ENCODE measurements at regions not wholly inside any gene's neighbourhood (a gene's known extent, or its start where the extent isn't known, plus 50 kb on each side); places are given as distances from the start of the nearest gene placed in this dataset.
"Not testable (repeated sequence)": the region's sequence is repeated elsewhere in the genome, so short reads cannot be mapped to it uniquely, and the experiment has no call there.

DNA sequence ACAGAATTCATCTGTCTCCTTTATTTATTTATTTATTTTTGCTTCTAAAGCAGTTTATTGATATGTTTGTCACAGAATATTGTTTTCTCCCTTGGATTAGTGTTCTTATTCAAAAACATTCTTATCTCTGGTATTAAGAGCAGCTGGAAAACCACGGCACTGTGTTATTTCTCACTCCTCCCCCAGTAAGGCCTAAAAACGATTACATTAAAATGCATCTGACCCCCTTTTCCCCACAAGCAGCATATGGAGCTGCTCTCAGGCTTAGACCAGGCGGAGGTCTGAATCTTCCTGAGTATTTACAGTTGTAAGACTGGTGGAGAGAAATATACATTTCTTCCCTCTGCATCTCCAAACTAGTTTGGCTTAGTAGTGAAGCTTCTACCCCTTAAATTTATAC, 86.8 kb downstream of the HLX start:
- Histone ChIP-seq H3K4me3 (no peak overlapping the region), H3K9me3 (no peaks in the 10 kb centered on the region), H3K27ac (no peak overlapping the region), H3K4me1 (no peaks in the 10 kb centered on the region), H3K27me3 (no peaks in the 10 kb centered on the region), H3K36me3 (no peaks in the 10 kb centered on the region)
- no peak for DNase-seq
- no peak for TF ChIP-seq POLR2A (IDR thresholded peaks at IDR 0.05)
- TF ChIP-seq, protein P1, sequence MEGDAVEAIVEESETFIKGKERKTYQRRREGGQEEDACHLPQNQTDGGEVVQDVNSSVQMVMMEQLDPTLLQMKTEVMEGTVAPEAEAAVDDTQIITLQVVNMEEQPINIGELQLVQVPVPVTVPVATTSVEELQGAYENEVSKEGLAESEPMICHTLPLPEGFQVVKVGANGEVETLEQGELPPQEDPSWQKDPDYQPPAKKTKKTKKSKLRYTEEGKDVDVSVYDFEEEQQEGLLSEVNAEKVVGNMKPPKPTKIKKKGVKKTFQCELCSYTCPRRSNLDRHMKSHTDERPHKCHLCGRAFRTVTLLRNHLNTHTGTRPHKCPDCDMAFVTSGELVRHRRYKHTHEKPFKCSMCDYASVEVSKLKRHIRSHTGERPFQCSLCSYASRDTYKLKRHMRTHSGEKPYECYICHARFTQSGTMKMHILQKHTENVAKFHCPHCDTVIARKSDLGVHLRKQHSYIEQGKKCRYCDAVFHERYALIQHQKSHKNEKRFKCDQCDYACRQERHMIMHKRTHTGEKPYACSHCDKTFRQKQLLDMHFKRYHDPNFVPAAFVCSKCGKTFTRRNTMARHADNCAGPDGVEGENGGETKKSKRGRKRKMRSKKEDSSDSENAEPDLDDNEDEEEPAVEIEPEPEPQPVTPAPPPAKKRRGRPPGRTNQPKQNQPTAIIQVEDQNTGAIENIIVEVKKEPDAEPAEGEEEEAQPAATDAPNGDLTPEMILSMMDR (IDR thresholded peaks at IDR 0.05), result no peak

DNA sequence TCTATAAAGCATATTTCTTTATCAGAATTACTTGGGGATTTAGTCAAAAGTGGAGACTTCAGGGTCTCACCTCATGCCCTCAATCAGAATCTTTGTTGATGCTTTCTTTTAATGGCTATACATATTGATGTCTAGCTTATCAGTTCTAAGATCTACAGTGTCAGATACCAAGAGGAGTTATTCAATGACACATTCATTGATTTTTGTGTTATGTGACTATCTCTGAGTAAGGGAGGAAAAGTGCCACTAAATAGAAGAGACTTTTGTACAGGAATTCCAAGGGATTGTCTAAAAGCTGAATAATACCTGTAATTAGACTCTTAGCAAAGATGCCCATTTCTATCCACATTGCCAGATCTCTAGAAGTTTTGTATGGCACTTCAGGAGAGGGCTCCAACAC, 87.2 kb downstream of the HLX start:
- no peaks in the 10 kb centered on the region for H3K9me3 ChIP-seq
- DNase-seq, result no peak
- H3K4me1 ChIP-seq, result no peaks in the 10 kb centered on the region
- TF ChIP-seq, protein P1 (IDR thresholded peaks at IDR 0.05), result no peak
- TF ChIP-seq POLR2A (IDR thresholded peaks at IDR 0.05), result no peak
- no peaks in the 10 kb centered on the region for H3K36me3 ChIP-seq
- no peak overlapping the region for H3K4me3 ChIP-seq
- H3K27ac ChIP-seq, result no peak overlapping the region
- H3K27me3 ChIP-seq, result no peaks in the 10 kb centered on the region

GRCh38 chr1:220966881-220967611, 87.8 kb downstream of the HLX start:
- no peak for DNase-seq

DNA sequence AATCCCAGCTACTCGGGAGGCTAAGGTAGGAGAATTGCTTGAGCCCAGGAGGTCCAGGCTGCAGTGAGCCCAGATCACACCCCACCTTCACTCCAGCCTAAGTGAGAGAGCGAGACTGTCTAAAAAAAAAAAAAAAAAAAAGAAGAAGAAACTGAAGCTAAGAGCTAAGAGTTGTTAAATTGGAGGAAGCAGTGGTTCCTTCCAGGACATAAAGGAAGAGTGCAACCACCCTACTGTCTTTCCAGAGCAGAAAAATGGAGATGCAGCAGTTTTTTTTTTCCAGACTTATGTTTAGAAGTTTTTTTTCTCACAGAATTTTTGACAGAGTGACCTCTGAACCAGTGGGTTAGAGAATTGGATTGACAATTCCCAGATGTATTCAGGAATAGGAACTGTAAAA, 88.7 kb downstream of the HLX start:
- no peak for DNase-seq
- no peaks in the 10 kb centered on the region for H3K9me3 ChIP-seq
- TF ChIP-seq, protein P1 (IDR thresholded peaks at IDR 0.05), result no peak
- TF ChIP-seq POLR2A (IDR thresholded peaks at IDR 0.05), result no peak

More at GRCh38 chr1:220966881-220967611, 87.8 kb downstream of the HLX start:
- Histone ChIP-seq H3K4me3 (no peak overlapping the region), H3K4me1 (no peaks in the 10 kb centered on the region), H3K27me3 (no peaks in the 10 kb centered on the region), H3K36me3 (no peaks in the 10 kb centered on the region), H3K9me3 (no peaks in the 10 kb centered on the region), H3K27ac (no peak overlapping the region)
- no peak for TF ChIP-seq POLR2A (IDR thresholded peaks at IDR 0.05)
- TF ChIP-seq, protein P1 (IDR thresholded peaks at IDR 0.05), result no peak

DNA sequence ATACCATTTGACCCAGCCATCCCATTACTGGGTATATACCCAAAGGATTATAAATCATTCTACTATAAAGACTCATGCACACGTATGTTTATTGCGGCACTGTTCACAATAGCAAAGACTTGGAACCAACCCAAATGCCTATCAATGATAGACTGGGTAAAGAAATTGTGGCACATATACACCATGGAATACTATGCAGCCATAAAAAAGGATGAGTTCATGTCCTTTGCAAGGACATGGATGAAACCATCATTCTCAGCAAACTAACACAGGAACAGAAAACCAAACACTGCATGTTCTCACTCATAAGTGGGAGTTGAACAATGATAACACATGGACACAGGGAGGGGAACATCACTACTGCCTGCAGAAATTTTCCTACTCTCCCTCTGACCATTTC, 90.0 kb downstream of the HLX start:
- H3K27me3 ChIP-seq, DNase-seq, H3K27ac ChIP-seq, H3K4me1 ChIP-seq, H3K4me3 ChIP-seq, H3K9me3 ChIP-seq, H3K36me3 ChIP-seq: not testable (repeated sequence)

More for the DNA sequence above, 88.7 kb downstream of the HLX start:
- H3K4me3 ChIP-seq, result no peak overlapping the region
- no peak overlapping the region for H3K27ac ChIP-seq
- H3K36me3 ChIP-seq, result no peaks in the 10 kb centered on the region
- H3K27me3 ChIP-seq, result no peaks in the 10 kb centered on the region
- H3K4me1 ChIP-seq, result no peaks in the 10 kb centered on the region

- no peak overlapping the region for H3K27ac ChIP-seq
- H3K4me1 ChIP-seq, result no peaks in the 10 kb centered on the region
- H3K4me3 ChIP-seq, result no peak overlapping the region
- H3K27me3 ChIP-seq, result no peaks in the 10 kb centered on the region
- no peak for DNase-seq
- no peaks in the 10 kb centered on the region for H3K36me3 ChIP-seq
- H3K9me3 ChIP-seq, result no peaks in the 10 kb centered on the region
- TF ChIP-seq POLR2A (IDR thresholded peaks at IDR 0.05), result no peak
- TF ChIP-seq, protein P1 (IDR thresholded peaks at IDR 0.05), result no peak
Observed at GRCh38 chr1:220970311-220970710, 91.1 kb downstream of the HLX start.

Measured in Peyer's patch (tissue), 4 donors.